ENCODE measurements at regions not wholly inside any gene's neighbourhood (a gene's known extent, or its start where the extent isn't known, plus 50 kb on each side); places are given as distances from the start of the nearest gene placed in this dataset.

GRCh38 chr2:145524836-145525235 lies 1004.9 kb upstream of the ZEB2 start:
- Histone ChIP-seq H2AFZ (ENCODE audit: low read length) (no peak overlapping the region), H3K14ac (ENCODE audit: insufficient read depth, low read length) (no peak overlapping the region), H3K18ac (ENCODE audit: insufficient read length, low read depth, low read length) (no peak overlapping the region), H4K20me1 (ENCODE audit: control insufficient read depth, insufficient read depth, insufficient read length) (no peaks in the 10 kb centered on the region), H4K5ac (ENCODE audit: insufficient read length, low read depth, low read length) (no peak overlapping the region), H3K4ac (ENCODE audit: low read depth, low read length) (no peak overlapping the region), H3K23ac (ENCODE audit: insufficient read length, low read depth, low read length) (no peak overlapping the region), H3K4me2 (ENCODE audit: insufficient read depth, insufficient read length, low read length) (no peak overlapping the region), H3K23me2 (ENCODE audit: insufficient read length, low read depth, low read length, poor library complexity, severe bottlenecking) (no peaks in the 10 kb centered on the region), H3T11ph (ENCODE audit: low read length) (no peak overlapping the region), H2BK12ac (ENCODE audit: insufficient read length, low read depth, low read length) (no peak overlapping the region), H2BK15ac (ENCODE audit: low read depth, low read length) (no peak overlapping the region), H3K79me2 (ENCODE audit: insufficient read depth, low read length) (no peaks in the 10 kb centered on the region), H2BK120ac (ENCODE audit: low read depth, low read length, poor library complexity, severe bottlenecking) (no peak overlapping the region), H3K4me1 (ENCODE audit: insufficient read depth, low read length) (no peaks in the 10 kb centered on the region), H2BK20ac (ENCODE audit: low read depth, low read length, poor library complexity, severe bottlenecking) (no peak overlapping the region), H3K56ac (ENCODE audit: insufficient read length, low read depth, low read length) (no peak overlapping the region), H2AK5ac (ENCODE audit: insufficient read length, low read length) (no peak overlapping the region), H3K79me1 (ENCODE audit: insufficient read depth, low read depth, low read length, poor library complexity, severe bottlenecking) (no peaks in the 10 kb centered on the region), H4K91ac (ENCODE audit: insufficient read length, low read depth, low read length) (no peak overlapping the region), H2BK5ac (ENCODE audit: insufficient read length, low read length) (no peak overlapping the region), H3K27me3 (ENCODE audit: insufficient read depth, low read length) (no peaks in the 10 kb centered on the region), H3K9ac (ENCODE audit: extremely low read depth, insufficient read length, low read length) (no peak overlapping the region), H3K27ac (ENCODE audit: insufficient read length, low read depth, low read length) (no peak overlapping the region), H3K9me3 (ENCODE audit: control insufficient read depth, low read depth, low read length) (no peaks in the 10 kb centered on the region), H4K8ac (replicated peaks; ENCODE audit: insufficient read length, low read depth, low read length) (no peak overlapping the region)
- Mint-ChIP-seq H3K4me1 (no peaks in the 10 kb centered on the region), H3K4me3 (no peak overlapping the region), H3K27ac (no peak overlapping the region), H3K9me3 (peaks cover 7 to 10% of the 10 kb centered on the region in 2 experiments), H3K27me3 (ENCODE audit: low read depth) (no peaks in the 10 kb centered on the region), H3K36me3 (ENCODE audit: insufficient read depth in 1 of 3, low read depth in 3 of 3) (peaks cover 0 to 7% (median under 1%) of the 10 kb centered on the region in 3 experiments; a peak in 4 of 7 replicates)
- DNase-seq, result no peak
- no peak for TF ChIP-seq CTCF (conservative IDR thresholded peaks at IDR 0.05)
- no CpG with 5 or more reads among the region's 1 CpG for WGBS (ENCODE audit: extremely low coverage, insufficient read length, low lambda C conversion rate)
